ENCODE measurements at regions not wholly inside any gene's neighbourhood (a gene's known extent, or its start where the extent isn't known, plus 50 kb on each side); places are given as distances from the start of the nearest gene placed in this dataset.

- no peaks in the 10 kb centered on the region for H3K9me3 ChIP-seq
- no peaks in the 10 kb centered on the region for H3K27me3 ChIP-seq
- intact Hi-C loops (cut with DNase I) = no loop called here
- no peak overlapping the region for H3K4me3 ChIP-seq
- no peaks in the 10 kb centered on the region for H3K36me3 ChIP-seq
- H3K27ac ChIP-seq = no peak overlapping the region
- 61 to 81% methylated on average over 3 of the region's 3 CpGs for WGBS, 2 donors
- H3K4me1 ChIP-seq = no peaks in the 10 kb centered on the region
- DNase-seq = no peak
- no peak for TF ChIP-seq EP300 (IDR thresholded peaks at IDR 0.05)
- no peak for TF ChIP-seq CTCF (IDR thresholded peaks at IDR 0.05)
- TF ChIP-seq POLR2A (IDR thresholded peaks at IDR 0.05) = no peak
Observed at GRCh38 chr3:3309887-3310286, 130.4 kb upstream of the CRBN start.

- 79 to 82% methylated on average over 3 of the region's 3 CpGs for WGBS, 2 donors
- TF ChIP-seq CTCF (IDR thresholded peaks at IDR 0.05) (no peak), POLR2AphosphoS5 (IDR thresholded peaks at IDR 0.05) (no peak), POLR2A (IDR thresholded peaks at IDR 0.05) (no peak), EP300 (IDR thresholded peaks at IDR 0.05) (no peak)
- Histone ChIP-seq H3K4me3 (no peak overlapping the region), H3K27ac (no peak overlapping the region), H3K4me1 (no peaks in the 10 kb centered on the region), H3K36me3 (no peaks in the 10 kb centered on the region), H3K9me3 (no peaks in the 10 kb centered on the region), H3K27me3 (no peaks in the 10 kb centered on the region)
- no peak for DNase-seq
- intact Hi-C loops (cut with DNase I) = no loop called here
Observed at GRCh38 chr3:3308809-3309208, 129.3 kb upstream of the CRBN start.

- DNase-seq = no peak
- H3K4me3 ChIP-seq = no peak overlapping the region
- intact Hi-C loops (cut with DNase I) = no loop called here
- H3K4me1 ChIP-seq = no peaks in the 10 kb centered on the region
- no peaks in the 10 kb centered on the region for H3K36me3 ChIP-seq
- no peak overlapping the region for H3K27ac ChIP-seq
- no peaks in the 10 kb centered on the region for H3K9me3 ChIP-seq
- TF ChIP-seq CTCF (IDR thresholded peaks at IDR 0.05) (no peak), POLR2A (IDR thresholded peaks at IDR 0.05) (no peak), EP300 (IDR thresholded peaks at IDR 0.05) (no peak), POLR2AphosphoS5 (IDR thresholded peaks at IDR 0.05) (no peak)
- H3K27me3 ChIP-seq = no peaks in the 10 kb centered on the region
- 44 to 75% methylated on average over 4 of the region's 4 CpGs for WGBS, 2 donors
Observed at GRCh38 chr3:3307491-3307890, 128.0 kb upstream of the CRBN start.

GRCh38 chr3:3305841-3306240, 126.3 kb upstream of the CRBN start:
- no peaks in the 10 kb centered on the region for H3K4me1 ChIP-seq
- no peak for DNase-seq
- intact Hi-C loops (cut with DNase I) = no loop called here
- H3K27ac ChIP-seq = no peak overlapping the region
- TF ChIP-seq POLR2AphosphoS5 (IDR thresholded peaks at IDR 0.05) = no peak
- TF ChIP-seq POLR2A (IDR thresholded peaks at IDR 0.05) = no peak
- no peak for TF ChIP-seq EP300 (IDR thresholded peaks at IDR 0.05)
- no peak for TF ChIP-seq CTCF (IDR thresholded peaks at IDR 0.05)
- no peaks in the 10 kb centered on the region for H3K36me3 ChIP-seq
- no peak overlapping the region for H3K4me3 ChIP-seq
- no peaks in the 10 kb centered on the region for H3K27me3 ChIP-seq
- 65 to 72% methylated on average over 1 of the region's 1 CpG for WGBS, 2 donors
- no peaks in the 10 kb centered on the region for H3K9me3 ChIP-seq

- no peaks in the 10 kb centered on the region for H3K9me3 ChIP-seq
- no peak for DNase-seq
- H3K36me3 ChIP-seq = no peaks in the 10 kb centered on the region
- no peak for TF ChIP-seq CTCF (IDR thresholded peaks at IDR 0.05)
- TF ChIP-seq POLR2AphosphoS5 (IDR thresholded peaks at IDR 0.05) = no peak
- no peak for TF ChIP-seq POLR2A (IDR thresholded peaks at IDR 0.05)
- TF ChIP-seq EP300 (IDR thresholded peaks at IDR 0.05) = no peak
- H3K4me3 ChIP-seq = no peak overlapping the region
- intact Hi-C loops (cut with DNase I) = no loop called here
- no peaks in the 10 kb centered on the region for H3K27me3 ChIP-seq
- H3K27ac ChIP-seq = no peak overlapping the region
- 66 to 83% methylated on average over 5 of the region's 5 CpGs for WGBS, 2 donors
- H3K4me1 ChIP-seq = no peaks in the 10 kb centered on the region
Observed at GRCh38 chr3:3305084-3305483, 125.6 kb upstream of the CRBN start.
